NCI-H128 (cell line): ENCODE measurements at regions not wholly inside any gene's neighbourhood (a gene's known extent, or its start where the extent isn't known, plus 50 kb on each side); places are given as distances from the start of the nearest gene placed in this dataset.
"Not testable (repeated sequence)": the region's sequence is repeated elsewhere in the genome, so short reads cannot be mapped to it uniquely, and the experiment has no call there.

Experiments
- DNase-seq: peaks from one replicate; lab custom pipeline; 2025; ENCODE audit not compliant: unreplicated experiment; lab: John Stamatoyannopoulos, UW

DNA sequence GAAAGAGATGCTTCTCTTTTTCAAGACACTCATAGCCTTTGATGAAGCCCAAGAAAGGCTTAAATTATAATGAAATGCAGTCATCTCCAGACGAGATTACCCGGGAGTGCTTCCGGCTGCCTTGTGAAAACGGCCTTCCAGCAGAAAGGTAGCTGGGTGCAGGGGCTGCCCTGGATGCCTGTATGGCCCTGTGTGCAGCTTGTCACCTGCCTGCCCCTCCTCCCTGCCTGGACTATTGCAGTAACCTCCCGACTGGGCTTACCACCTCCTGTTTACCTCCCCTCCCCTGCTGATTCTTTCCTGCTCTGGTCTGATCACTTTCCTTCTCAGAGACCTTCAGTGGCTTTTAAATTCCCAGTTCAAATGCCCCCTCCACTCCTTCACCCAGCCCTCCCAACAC is 126.4 kb upstream of the SYT13 start:
- no peak for DNase-seq

- DNase-seq: no peak
Measured at GRCh38 chr11:45412051-45412471, 125.9 kb upstream of the SYT13 start.

DNA sequence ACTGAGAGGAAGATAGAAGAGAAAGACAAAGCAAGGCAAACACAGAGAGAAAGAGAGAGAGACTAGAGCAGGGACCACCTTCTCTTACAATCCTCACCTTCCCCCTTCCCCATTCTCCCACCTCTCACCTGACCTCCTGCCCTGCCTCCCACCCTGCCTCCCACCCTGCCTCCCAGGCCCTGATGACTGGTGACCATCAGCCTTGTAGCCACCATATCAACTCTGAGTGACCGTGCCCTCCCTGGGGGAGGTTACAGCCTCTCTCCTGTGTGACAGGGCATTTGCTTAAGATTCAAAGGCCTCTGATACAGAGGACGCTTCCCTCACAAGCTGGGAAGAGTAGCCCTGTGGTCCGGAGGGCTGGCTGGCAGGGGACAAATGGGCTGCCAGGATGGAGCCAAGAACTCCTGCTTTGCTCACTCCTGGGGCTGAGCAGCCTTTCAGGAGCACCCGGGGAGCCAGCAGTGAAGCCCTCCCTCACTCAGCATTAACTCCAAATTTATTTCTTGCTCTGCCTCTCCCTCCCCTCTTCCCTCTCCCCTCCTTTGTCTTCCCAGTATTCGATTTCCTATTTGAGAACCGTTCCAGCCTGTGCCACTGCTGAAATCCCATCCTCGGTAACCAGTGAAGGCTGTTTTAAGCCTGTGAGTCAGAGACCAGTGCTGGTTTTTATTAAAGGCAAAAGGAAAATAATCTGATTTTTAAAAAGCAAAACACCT is 125.2 kb upstream of the SYT13 start:
- DNase-seq: no peak

DNA sequence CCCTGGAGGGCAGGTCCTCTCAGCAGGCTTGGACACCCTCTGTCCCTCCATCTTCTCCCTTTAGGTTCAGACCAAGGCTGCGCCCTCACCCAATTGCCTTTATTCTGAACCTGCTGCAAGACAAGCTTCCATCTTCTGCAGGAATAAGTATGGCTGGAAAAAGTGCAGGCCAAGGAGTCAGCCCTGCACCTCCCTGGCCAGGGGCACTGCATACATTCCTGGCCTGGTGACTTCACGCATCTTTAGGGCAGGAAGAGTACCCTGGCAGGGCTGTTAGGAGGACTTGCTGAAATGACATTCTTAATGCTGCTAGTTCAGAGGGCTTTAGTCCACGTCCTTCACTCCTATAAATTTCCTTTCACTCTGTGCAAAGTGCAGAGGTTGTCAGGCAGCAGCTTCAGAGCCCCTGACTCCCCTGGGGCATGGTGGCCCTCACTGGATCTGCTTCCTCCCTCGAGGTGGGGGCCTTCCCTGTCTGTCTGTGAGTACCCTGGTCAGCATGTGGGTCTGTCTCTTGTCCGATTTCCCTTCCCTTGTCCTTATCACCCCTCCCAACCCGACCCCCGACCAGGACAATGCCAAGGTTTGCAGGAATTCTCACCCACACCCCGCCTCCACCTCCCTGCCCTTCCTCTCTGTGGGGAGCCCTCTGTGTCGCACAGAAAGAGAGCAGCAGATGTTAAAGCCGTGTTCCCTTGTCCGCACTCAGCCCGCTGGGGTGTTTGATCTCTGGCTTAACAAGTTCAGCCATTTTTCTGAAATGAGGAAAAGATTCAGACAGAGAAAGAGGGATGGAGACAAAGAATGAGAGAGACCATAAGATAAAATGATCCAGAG is 124.5 kb upstream of the SYT13 start:
- no peak for DNase-seq

DNA sequence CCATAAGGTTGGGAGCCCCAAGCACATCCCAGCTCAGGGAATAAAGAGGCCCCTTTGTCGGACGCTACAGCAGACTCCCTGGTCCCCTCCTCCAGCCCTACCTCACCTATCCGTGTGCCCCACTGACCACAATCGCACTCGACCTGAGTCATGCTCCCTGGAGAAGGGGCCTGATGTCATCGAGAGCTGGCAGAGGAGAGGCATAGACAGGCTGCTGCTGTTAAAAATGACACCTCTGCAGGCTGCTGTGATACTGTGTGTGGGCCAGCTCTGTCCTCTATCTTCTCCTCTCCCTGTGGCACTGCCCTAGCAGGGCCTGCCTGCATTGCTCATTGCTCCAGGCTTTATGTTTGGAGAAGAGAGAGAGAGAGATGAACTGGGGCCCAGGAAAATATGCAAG is 123.4 kb upstream of the SYT13 start:
- DNase-seq: no peak

GRCh38 chr11:45407226-45407625 is 121.1 kb upstream of the SYT13 start:
- no peak for DNase-seq

DNA sequence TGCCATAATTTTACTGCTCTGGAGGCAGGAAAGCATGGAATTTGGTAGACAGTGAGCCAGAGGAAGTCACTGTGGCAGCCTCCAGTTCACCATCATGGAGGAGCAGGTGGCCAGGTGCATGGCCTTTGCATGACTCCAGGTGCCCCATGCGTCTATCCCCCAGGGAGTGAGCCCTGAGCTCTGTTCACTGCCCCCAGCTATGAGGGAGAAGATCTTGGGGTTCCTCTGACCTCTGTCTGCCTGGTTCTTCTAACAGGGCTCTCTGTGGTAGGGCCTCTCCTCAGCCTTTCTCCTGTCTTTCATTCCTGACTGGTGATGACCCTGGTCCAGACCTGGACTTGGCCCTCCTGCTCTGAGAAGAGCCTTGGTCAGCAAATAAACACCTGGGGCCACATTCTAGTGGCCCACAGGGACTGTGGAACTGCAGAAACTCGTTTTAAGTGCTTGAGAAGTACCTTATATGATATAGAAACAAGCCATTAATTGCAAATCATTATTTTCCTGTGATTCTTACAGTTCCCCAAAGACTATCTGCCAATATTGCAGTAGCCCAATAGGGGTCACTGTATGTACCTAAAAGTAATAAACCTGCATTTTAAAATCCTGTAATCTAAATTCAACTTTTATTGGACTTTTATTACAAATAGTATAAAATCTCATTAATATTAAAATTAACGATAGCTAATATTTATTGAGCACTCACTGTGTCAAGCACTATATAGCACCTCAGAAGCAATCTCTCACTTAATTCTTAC is 120.0 kb upstream of the SYT13 start:
- no peak for DNase-seq

GRCh38 chr11:45403521-45403920 is 117.4 kb upstream of the SYT13 start:
- not testable (repeated sequence) for DNase-seq

DNA sequence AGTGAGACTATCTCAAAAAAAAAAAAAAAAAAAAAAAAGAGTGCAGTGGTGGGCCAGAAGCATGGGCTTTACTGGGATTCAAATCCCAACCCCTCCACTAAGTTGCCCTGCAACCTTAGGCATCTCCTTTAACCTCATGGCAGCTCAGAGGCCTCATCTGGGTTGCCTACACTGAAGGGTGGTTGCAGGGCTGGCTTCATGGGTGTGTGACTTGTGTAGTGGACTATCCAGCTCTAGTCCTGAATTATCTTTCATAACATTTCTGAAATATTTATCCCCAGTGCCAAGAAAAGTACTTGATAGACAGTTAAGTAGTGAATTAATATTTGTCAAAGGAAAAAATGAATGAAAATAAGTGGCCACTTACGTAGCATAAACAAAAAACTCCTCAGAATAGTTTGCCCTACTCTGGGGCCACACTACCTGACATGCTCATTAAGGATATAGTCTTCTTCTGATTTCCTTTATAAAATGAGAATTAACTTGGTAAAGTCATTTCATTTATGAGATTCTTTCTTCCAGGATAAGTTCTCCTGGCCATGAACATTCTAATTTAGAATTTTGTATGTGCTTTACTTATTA is 116.0 kb upstream of the SYT13 start:
- DNase-seq: no peak

DNA sequence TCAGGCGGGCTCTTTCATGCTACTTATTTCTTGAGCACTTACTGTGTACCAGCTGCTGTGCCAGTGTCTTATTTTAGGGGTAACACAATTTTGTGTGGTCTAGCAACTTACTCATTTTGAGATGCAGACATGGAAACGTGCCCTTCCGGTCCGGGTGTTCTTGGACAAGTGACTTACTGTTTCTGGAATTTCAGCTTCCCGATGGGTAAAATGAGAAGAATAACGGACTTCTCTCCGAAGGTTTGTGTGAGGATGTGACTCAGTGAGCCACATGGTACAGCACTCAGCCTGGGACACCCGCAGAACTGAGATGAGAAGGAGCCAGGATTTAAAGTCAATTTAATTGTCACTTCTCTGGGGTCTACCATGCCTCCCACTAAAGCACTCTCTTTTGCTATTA is 114.5 kb upstream of the SYT13 start:
- no peak for DNase-seq

DNA sequence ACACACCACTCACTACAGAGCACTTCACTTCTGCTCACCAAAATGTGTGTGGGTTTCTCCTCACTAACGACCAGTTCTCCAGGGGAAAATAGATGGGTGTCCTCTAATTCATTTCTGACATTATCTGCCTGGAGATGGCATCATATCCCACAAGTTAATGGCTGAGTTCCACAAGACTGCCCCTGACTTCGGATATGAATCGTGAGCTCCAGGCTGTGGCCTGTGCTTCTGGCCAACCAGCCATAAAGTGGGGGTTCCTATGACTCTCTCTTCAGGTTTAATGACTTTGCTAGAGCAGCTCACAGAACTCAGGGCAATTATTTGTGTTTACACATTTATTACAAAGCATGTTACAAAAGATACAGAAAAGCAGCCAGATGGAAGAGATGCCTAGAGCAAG is 113.0 kb upstream of the SYT13 start:
- DNase-seq: no peak

DNA sequence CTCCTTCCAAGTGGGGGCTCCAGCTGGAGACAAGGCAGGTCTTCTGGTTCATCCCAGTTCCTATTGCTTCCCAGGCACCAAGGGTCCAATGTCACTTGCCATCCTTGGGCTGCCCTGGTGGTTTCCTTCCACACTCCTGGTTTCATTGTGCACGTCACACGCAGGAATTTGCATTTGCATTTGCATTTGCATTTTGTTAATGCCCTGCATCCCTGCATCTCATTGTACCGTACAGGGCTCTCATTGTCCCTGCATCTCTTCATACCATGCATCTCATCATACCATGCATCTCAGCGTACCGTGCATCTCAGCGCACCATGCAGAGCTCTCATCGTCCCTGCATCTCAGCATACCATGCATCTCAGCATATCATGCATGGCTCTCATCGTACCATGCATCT is 112.2 kb upstream of the SYT13 start:
- no peak for DNase-seq

GRCh38 chr11:45396394-45396793 is 110.3 kb upstream of the SYT13 start:
- no peak for DNase-seq

- DNase-seq: no peak
Measured at GRCh38 chr11:45395947-45396346, 109.8 kb upstream of the SYT13 start.

- no peak for DNase-seq
Measured at GRCh38 chr11:45395421-45395820, 109.3 kb upstream of the SYT13 start.

DNA sequence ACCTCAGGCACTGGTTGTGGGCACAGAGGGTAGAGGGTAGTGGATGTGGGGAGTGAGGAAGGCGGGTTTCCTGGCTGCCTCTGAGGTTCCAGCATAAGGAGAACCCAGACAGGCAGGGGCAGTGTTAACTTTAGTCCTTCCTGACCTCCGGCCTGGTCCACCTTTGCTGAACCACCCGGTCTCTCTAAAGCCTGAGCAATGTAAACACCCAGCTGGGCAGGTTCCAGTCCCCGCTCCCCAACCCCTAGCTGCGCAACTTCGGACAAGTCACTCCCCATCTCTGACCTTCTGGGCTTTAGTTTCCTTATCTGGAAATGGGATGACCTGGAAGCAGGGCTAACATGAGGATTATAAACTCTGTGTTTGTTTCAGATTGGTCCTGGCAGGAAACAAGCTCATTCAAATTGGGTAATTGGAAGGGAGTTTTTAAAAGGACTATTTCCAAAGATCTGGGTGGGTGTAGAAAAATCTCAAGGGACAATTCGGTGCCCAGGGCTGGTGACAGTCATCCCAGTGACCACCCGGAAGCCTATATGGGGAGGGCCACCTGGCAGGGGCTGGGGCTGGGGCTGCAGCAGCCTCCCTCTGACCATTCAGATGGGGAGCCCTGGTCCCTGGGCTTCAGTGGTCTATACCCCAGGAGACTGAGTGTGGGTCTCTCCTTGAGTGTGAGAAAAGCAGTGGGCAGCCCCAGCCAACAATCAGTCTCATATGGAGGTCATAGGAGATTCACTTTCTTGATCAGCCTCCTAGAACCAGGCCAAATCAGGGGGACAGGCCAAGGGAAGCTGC is 108.3 kb upstream of the SYT13 start:
- DNase-seq: no peak

DNA sequence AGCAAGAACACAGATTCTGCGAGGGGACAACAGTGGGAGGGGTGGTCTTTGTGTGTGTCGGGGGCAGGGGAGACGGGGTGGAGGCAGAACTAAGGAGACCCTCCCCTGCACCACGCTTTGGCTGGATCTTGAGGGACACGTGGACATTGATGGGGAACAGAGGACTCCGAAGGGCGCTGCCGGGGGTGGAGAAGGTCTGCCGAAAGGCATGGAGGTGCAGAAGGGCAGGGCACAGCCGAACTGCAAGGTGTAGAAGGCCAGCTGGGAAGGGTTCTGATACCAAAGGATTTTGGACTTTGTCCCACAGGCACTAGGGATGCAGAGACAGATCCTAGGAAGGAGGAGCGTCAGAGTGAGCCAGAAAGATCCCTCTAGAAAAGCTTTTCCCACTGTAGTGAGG is 107.7 kb upstream of the SYT13 start:
- DNase-seq: no peak

DNA sequence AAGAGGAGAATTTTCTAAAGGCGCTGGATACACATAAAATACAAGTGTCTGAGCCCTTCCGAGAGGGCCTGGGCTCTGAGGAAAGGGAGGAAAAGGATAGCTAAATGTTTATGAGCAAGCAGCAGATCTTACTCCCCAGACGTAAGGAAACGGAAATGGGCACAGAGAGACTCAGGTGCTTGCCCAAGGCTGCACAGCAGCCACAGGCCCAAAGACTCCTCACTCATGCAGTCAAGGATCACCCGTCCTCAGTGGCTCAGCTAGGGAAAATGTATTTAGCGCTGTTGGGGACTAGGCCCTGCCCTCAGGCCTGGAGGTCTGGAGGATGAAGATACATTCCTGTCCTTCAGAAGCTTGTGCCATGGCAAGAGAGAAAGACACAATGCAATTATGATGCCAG is 107.2 kb upstream of the SYT13 start:
- no peak for DNase-seq

- no peak for DNase-seq
Measured at GRCh38 chr11:45392591-45393091, 106.5 kb upstream of the SYT13 start.

DNA sequence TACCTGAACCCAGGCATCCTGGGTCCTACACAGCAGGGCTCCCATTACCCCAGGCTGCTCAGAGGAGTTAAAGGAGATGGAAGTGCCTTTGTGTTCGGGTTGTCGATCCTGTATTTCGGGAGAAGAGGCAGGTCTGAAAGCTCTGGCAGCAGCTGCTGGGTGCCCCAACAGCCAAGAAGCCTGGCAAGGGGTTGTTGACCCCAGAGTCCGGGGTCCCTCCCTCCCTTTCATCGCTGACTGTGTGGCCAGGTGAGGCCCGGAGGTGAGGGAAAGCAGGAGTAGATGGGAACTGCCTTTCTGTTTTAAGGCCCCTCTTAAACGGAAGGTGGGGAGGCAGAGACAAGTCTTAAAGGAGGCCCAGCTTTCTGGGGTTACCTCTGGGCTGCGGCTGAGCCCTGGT is 106.0 kb upstream of the SYT13 start:
- DNase-seq: no peak
